GM12878 (cell line): ENCODE measurements at regions not wholly inside any gene's neighbourhood (a gene's known extent, or its start where the extent isn't known, plus 50 kb on each side); places are given as distances from the start of the nearest gene placed in this dataset.

Source experiments
- ATAC-seq: fragments of 200-7000 bp; cut with Tn5 transposase; 3 replicates; pipeline ENCODE4 v1.9.1; 2020; ENCODE audit warnings: mild to moderate bottlenecking, moderate library complexity
- BruUV-seq: library from RNA; stranded (reverse); fragments of 400-500 nt; replicated peaks from 2 replicates; lab custom pipeline; 2021; lab: Mats Ljungman, UMichigan
- CTCF ChIA-PET: fragments of 300-600 bp; sonication (Branson Sonifier 250); formaldehyde crosslinking; extraction: SDS; loops from one replicate; lab custom pipeline; 2021; ENCODE audit warnings: inconsistent platforms; lab: Yijun Ruan, JAX
- POLR2A ChIA-PET: fragments of 350-600 bp; formaldehyde crosslinking; extraction: SDS; loops from one replicate; lab custom pipeline; 2021; ENCODE audit warnings: inconsistent platforms; lab: Charles Lee
- RAD21 ChIA-PET: fragments of 300-600 bp; sonication (Branson Sonifier 250); formaldehyde crosslinking; loops from one replicate; lab custom pipeline; 2023; ENCODE audit warnings: antibody characterized with exemption; ENCODE audit not compliant: unreplicated experiment; lab: Charles Lee
- SMC1A ChIA-PET: fragments of 300-600 bp; sonication (Branson Sonifier 250); formaldehyde crosslinking; loops from one replicate; lab custom pipeline; 2023; ENCODE audit not compliant: unreplicated experiment, uncharacterized antibody; lab: Charles Lee
- DNase-seq: peaks from one replicate; pipeline ENCODE4 v3.0.0-alpha.2; 2011; ENCODE audit warnings: low read depth, low spot score
- FAIRE-seq: peaks from 3 replicates; lab custom pipeline; 2011; peaks lifted over from hg19 to GRCh38; lab: Jason Lieb, UNC
- H2AFZ ChIP-seq: 2 replicates; pipeline ENCODE4 v1.6.0; 2011; ENCODE audit warnings: low read depth, low read length, control low read depth; ENCODE audit not compliant: control insufficient read depth
- H3K27ac ChIP-seq: 2 replicates; pipeline ENCODE4 v1.5.1; 2011; ENCODE audit warnings: control low read depth; ENCODE audit not compliant: control insufficient read depth, insufficient read depth
- H3K27me3 ChIP-seq, 2 experiments: replicated peaks in 1 of 2; 2 replicates each; pipeline versions ENCODE4 v1.6.0 to v1.6.1; 2011; ENCODE audit warnings: low read length in 1 of 2; ENCODE audit not compliant: control insufficient read depth in 2 of 2, insufficient read depth in 2 of 2
- H3K36me3 ChIP-seq, 2 experiments: 2 replicates each; pipeline ENCODE4 v1.5.1; 2011; ENCODE audit warnings: low read length in 1 of 2; ENCODE audit not compliant: control insufficient read depth in 2 of 2, insufficient read depth in 2 of 2
- H3K4me1 ChIP-seq: 2 replicates; pipeline ENCODE4 v1.6.1; 2011; ENCODE audit warnings: mild to moderate bottlenecking, low read length, moderate library complexity, mixed read lengths; ENCODE audit not compliant: control insufficient read depth, insufficient read depth
- H3K4me2 ChIP-seq: 2 replicates; pipeline ENCODE4 v1.6.0; 2011; ENCODE audit warnings: control low read depth; ENCODE audit not compliant: control insufficient read depth, insufficient read depth
- H3K4me3 ChIP-seq: fragments of 200-600 bp; sonication (generic); 2 replicates; pipeline ENCODE4 v1.5.1; 2016
- H3K79me2 ChIP-seq: 2 replicates; pipeline ENCODE4 v1.6.0; 2011; ENCODE audit warnings: low read length; ENCODE audit not compliant: control insufficient read depth, insufficient read depth
- H3K9ac ChIP-seq: 2 replicates; pipeline ENCODE4 v1.8.0; 2011; ENCODE audit warnings: low read length, control low read depth, mixed read lengths; ENCODE audit not compliant: control insufficient read depth, insufficient read depth
- H3K9me3 ChIP-seq: replicated peaks from 3 replicates; pipeline ENCODE4 v1.5.1; 2011; ENCODE audit warnings: mild to moderate bottlenecking, low read length; ENCODE audit not compliant: control insufficient read depth, insufficient read depth
- H4K20me1 ChIP-seq: 2 replicates; pipeline ENCODE4 v1.6.0; 2011; ENCODE audit not compliant: control insufficient read depth, insufficient read depth
- ATF7 ChIP-seq: fragments of 450-650 bp; IDR thresholded peaks from 2 replicates; pipeline ENCODE4 v1.6.1; 2016; ENCODE audit warnings: low read depth, mild to moderate bottlenecking
- BCL11A ChIP-seq: IDR thresholded peaks from 2 replicates; pipeline ENCODE4 v1.6.1; 2011; ENCODE audit warnings: low read depth, low read length
- DPF2 ChIP-seq: fragments of 450-650 bp; IDR thresholded peaks from 2 replicates; pipeline ENCODE4 v1.6.1; 2017; ENCODE audit warnings: mild to moderate bottlenecking
- EED ChIP-seq: sonication (generic); IDR thresholded peaks from 2 replicates; pipeline ENCODE4 v1.6.1; 2016; ENCODE audit warnings: antibody characterized with exemption, low read depth
- EZH2 ChIP-seq: IDR thresholded peaks from 2 replicates; pipeline ENCODE4 v1.6.1; 2012; ENCODE audit warnings: low read depth, mild to moderate bottlenecking, control low read depth, inconsistent platforms, low read length, borderline replicate concordance; ENCODE audit not compliant: control insufficient read depth
- MEF2B ChIP-seq: fragments of 450-650 bp; IDR thresholded peaks from 2 replicates; pipeline ENCODE4 v1.6.1; 2018; ENCODE audit warnings: mild to moderate bottlenecking, moderate library complexity; ENCODE audit not compliant: partially characterized antibody, poor library complexity, severe bottlenecking
- MTA2 ChIP-seq: fragments of 450-650 bp; IDR thresholded peaks from 2 replicates; pipeline ENCODE4 v1.6.1; 2016; ENCODE audit warnings: low read depth, mild to moderate bottlenecking, moderate library complexity
- NR2F1 ChIP-seq: fragments of 450-650 bp; conservative IDR thresholded peaks from 2 replicates; pipeline ENCODE4 v1.6.1; 2017; ENCODE audit warnings: mild to moderate bottlenecking
- SMAD5 ChIP-seq: IDR thresholded peaks from 2 replicates; pipeline ENCODE4 v1.6.1; 2016; ENCODE audit warnings: antibody characterized with exemption, low read depth
- SPI1 ChIP-seq: IDR thresholded peaks from 2 replicates; pipeline ENCODE4 v1.6.1; 2011; ENCODE audit warnings: low read depth, mild to moderate bottlenecking, low read length, moderate library complexity, borderline replicate concordance; ENCODE audit not compliant: insufficient read depth
- ZNF24 ChIP-seq: fragments of 450-650 bp; IDR thresholded peaks from 2 replicates; pipeline ENCODE4 v1.6.1; 2017; ENCODE audit warnings: antibody characterized with exemption, mild to moderate bottlenecking
- ZNF274 ChIP-seq: IDR thresholded peaks from one replicate; pipeline ENCODE4 v1.8.0; 2011; ENCODE audit not compliant: insufficient read length, insufficient read depth
- WGBS: methylation state at CpG from one replicate; pipeline ENCODE4 v1.1.6; 2016; ENCODE audit warnings: low lambda C conversion rate; ENCODE audit not compliant: insufficient replicate concordance, insufficient coverage; ENCODE audit errors: missing lambda C conversion rate; 5-methylcytosine and 5-hydroxymethylcytosine counted together
- in situ Hi-C: fragments of 300-500 bp; cut with MboI; formaldehyde crosslinking; loops from 9 replicates; pipeline ENCODE4 v1.14.3; 2018; ENCODE audit warnings: mixed read lengths
- intact Hi-C: fragments of 100-400 bp; cut with micrococcal nuclease; formaldehyde crosslinking; loops from one replicate; pipeline ENCODE4 v1.14.2; 2022; ENCODE audit not compliant: unreplicated experiment

- no peaks in the 10 kb centered on the region for H3K27me3 ChIP-seq
- RAD21 ChIA-PET: no interaction called here
- FAIRE-seq (no peak), ATAC-seq (no peak), DNase-seq (no peak)
- no peaks in the 10 kb centered on the region for H3K9me3 ChIP-seq
- TF ChIP-seq NR2F1 (no peak), MEF2B (peak; percentile 64)
- H3K4me2 ChIP-seq: no peak overlapping the region
- CTCF ChIA-PET: no interaction called here
- H4K20me1 ChIP-seq: no peaks in the 10 kb centered on the region
- in situ Hi-C loops (no loop called here), intact Hi-C loops (no loop called here)
- H3K36me3 ChIP-seq: no peaks in the 10 kb centered on the region
- WGBS: 31% methylated on average over 3 of the region's 3 CpGs
- no TSS peak for BruUV-seq
- H3K27ac ChIP-seq: no peak overlapping the region
- H3K79me2 ChIP-seq: no peaks in the 10 kb centered on the region
- H3K4me3 ChIP-seq: no peak overlapping the region
- no peak overlapping the region for H3K9ac ChIP-seq
- POLR2A ChIA-PET: no interaction called here
- no peaks in the 10 kb centered on the region for H3K4me1 ChIP-seq
- SMC1A ChIA-PET: no interaction called here
- no peak overlapping the region for H2AFZ ChIP-seq
Measured at GRCh38 chr14:83379436-83379835, 1845.8 kb upstream of the SEL1L start.

GRCh38 chr14:83384253-83384652 is 1850.6 kb upstream of the SEL1L start:
- Histone ChIP-seq H3K27me3 (no peaks in the 10 kb centered on the region), H3K4me3 (no peak overlapping the region), H2AFZ (no peak overlapping the region), H3K4me1 (no peaks in the 10 kb centered on the region), H3K9ac (no peak overlapping the region), H3K36me3 (no peaks in the 10 kb centered on the region), H3K79me2 (no peaks in the 10 kb centered on the region), H4K20me1 (no peaks in the 10 kb centered on the region), H3K9me3 (no peaks in the 10 kb centered on the region)
- BruUV-seq: no TSS peak
- POLR2A ChIA-PET: no interaction called here
- in situ Hi-C loops: no loop called here
- intact Hi-C loops: no loop called here
- RAD21 ChIA-PET: no interaction called here
- WGBS: 61% methylated on average over 3 of the region's 3 CpGs
- no peak for FAIRE-seq
- TF ChIP-seq EED: no peak
- TF ChIP-seq EZH2: no peak
- TF ChIP-seq ZNF274: no peak
- TF ChIP-seq MTA2: peak; percentile 61; the same call in 1 of the 2 replicates
- no peak for TF ChIP-seq BCL11A
- TF ChIP-seq DPF2: 0 out of 2 replicates have a peak, but pooled peaks have one; percentile 30
- TF ChIP-seq SPI1: peak; percentile 71
- TF ChIP-seq ATF7: peak; percentile 60; the same call in 1 of the 2 replicates
- no peak for TF ChIP-seq SMAD5
- TF ChIP-seq ZNF24: no peak
- TF ChIP-seq, all 136 proteins: peak for 4
- ATAC-seq (peak; percentile 81), DNase-seq (no peak)
- H3K4me2 ChIP-seq: no peak overlapping the region
- no peak overlapping the region for H3K27ac ChIP-seq
- ChIA-PET SMC1A (interaction anchor here (1.2 kb wide), 1 partner anchor 9 kb away, joined by 3 read pairs; no protein-coding TSS in a partner anchor), CTCF (no interaction called here)
